ENCODE measurements at regions not wholly inside any gene's neighbourhood (a gene's known extent, or its start where the extent isn't known, plus 50 kb on each side); places are given as distances from the start of the nearest gene placed in this dataset.

- H3K4me1 Mint-ChIP-seq, result peaks cover 0 to 6% of the 10 kb centered on the region in 2 experiments; a peak in 1 of 4 replicates
- no peak overlapping the region for H3K14ac ChIP-seq (ENCODE audit: insufficient read depth, low read length)
These were observed 131.0 kb upstream of the RUNX1 start for GRCh38 chr21:35179990-35180540.

More at GRCh38 chr21:35179990-35180540, 131.0 kb upstream of the RUNX1 start:
- no peak overlapping the region for H3K23ac ChIP-seq (ENCODE audit: insufficient read length, low read depth, low read length)
- no peak overlapping the region for H2BK5ac ChIP-seq (ENCODE audit: insufficient read length, low read length)
- Mint-ChIP-seq H3K9me3 (peaks cover 6 to 8% of the 10 kb centered on the region in 2 experiments; a peak in 3 of 5 replicates), H3K36me3 (ENCODE audit: insufficient read depth in 1 of 3, low read depth in 3 of 3) (peaks cover 0 to 2% (median 2%) of the 10 kb centered on the region in 3 experiments; a peak in 2 of 7 replicates), H3K4me3 (no peak overlapping the region), H3K27me3 (ENCODE audit: low read depth) (no peaks in the 10 kb centered on the region; the same call in 1 of the 2 replicates), H3K27ac (no peak overlapping the region)
- no peaks in the 10 kb centered on the region for H3K27me3 ChIP-seq (ENCODE audit: insufficient read depth, low read length)
- no peak for DNase-seq
- no peak overlapping the region for H2AK5ac ChIP-seq (ENCODE audit: insufficient read length, low read length)
- H3K4me2 ChIP-seq (ENCODE audit: insufficient read depth, insufficient read length, low read length), result no peak overlapping the region
- no peak overlapping the region for H3K9ac ChIP-seq (ENCODE audit: extremely low read depth, insufficient read length, low read length)
- H2BK12ac ChIP-seq (ENCODE audit: insufficient read length, low read depth, low read length), result no peak overlapping the region
- H3K23me2 ChIP-seq (ENCODE audit: insufficient read length, low read depth, low read length, poor library complexity, severe bottlenecking), result no peaks in the 10 kb centered on the region
- H3K79me1 ChIP-seq (ENCODE audit: insufficient read depth, low read depth, low read length, poor library complexity, severe bottlenecking), result no peaks in the 10 kb centered on the region
- no peak overlapping the region for H2BK20ac ChIP-seq (ENCODE audit: low read depth, low read length, poor library complexity, severe bottlenecking)
- H4K5ac ChIP-seq (ENCODE audit: insufficient read length, low read depth, low read length), result no peak overlapping the region
- no peak overlapping the region for H2BK120ac ChIP-seq (ENCODE audit: low read depth, low read length, poor library complexity, severe bottlenecking)
- H3K27ac ChIP-seq (ENCODE audit: insufficient read length, low read depth, low read length), result no peak overlapping the region
- no peak overlapping the region for H2AFZ ChIP-seq (ENCODE audit: low read length)
- TF ChIP-seq CTCF (conservative IDR thresholded peaks at IDR 0.05), result no peak
- WGBS (ENCODE audit: extremely low coverage, insufficient read length, low lambda C conversion rate), result no CpG with 5 or more reads among the region's 1 CpG
- no peak overlapping the region for H3K56ac ChIP-seq (ENCODE audit: insufficient read length, low read depth, low read length)
- H3K79me2 ChIP-seq (ENCODE audit: insufficient read depth, low read length), result no peaks in the 10 kb centered on the region
- no peak overlapping the region for H3K18ac ChIP-seq (ENCODE audit: insufficient read length, low read depth, low read length)
- no peaks in the 10 kb centered on the region for H4K20me1 ChIP-seq (ENCODE audit: control insufficient read depth, insufficient read depth, insufficient read length)
- no peak overlapping the region for H3K4ac ChIP-seq (ENCODE audit: low read depth, low read length)
- no peaks in the 10 kb centered on the region for H3K9me3 ChIP-seq (ENCODE audit: control insufficient read depth, low read depth, low read length)
- no peaks in the 10 kb centered on the region for H3K4me1 ChIP-seq (ENCODE audit: insufficient read depth, low read length)
- H4K8ac ChIP-seq (replicated peaks; ENCODE audit: insufficient read length, low read depth, low read length), result no peak overlapping the region
- no peak overlapping the region for H4K91ac ChIP-seq (ENCODE audit: insufficient read length, low read depth, low read length)
- no peak overlapping the region for H2BK15ac ChIP-seq (ENCODE audit: low read depth, low read length)
- no peak overlapping the region for H3T11ph ChIP-seq (ENCODE audit: low read length)

Data from H9 (cell line).